SK-N-SH (cell line): ENCODE measurements at regions not wholly inside any gene's neighbourhood (a gene's known extent, or its start where the extent isn't known, plus 50 kb on each side); places are given as distances from the start of the nearest gene placed in this dataset.

ENCODE experiments used
- CTCF ChIA-PET: fragments of 300-600, 350-600 bp; formaldehyde crosslinking; extraction: SDS; loops from one replicate; lab custom pipeline; 2021; lab: Yijun Ruan, JAX
- POLR2A ChIA-PET: fragments of 350-600 bp; sonication (Branson Sonifier 250); formaldehyde crosslinking; extraction: SDS; loops from one replicate; lab custom pipeline; 2020; ENCODE audit warnings: antibody characterized with exemption, inconsistent platforms; lab: Yijun Ruan, JAX
- DNase-seq: peaks from one replicate; pipeline ENCODE4 v3.0.0; 2012
- H2AFZ ChIP-seq: fragments of 200-600 bp; sonication (generic); 2 replicates; pipeline ENCODE4 v1.8.1; 2016; ENCODE audit warnings: antibody characterized with exemption, mild to moderate bottlenecking, low read depth
- H3F3A ChIP-seq: fragments of 200-600 bp; sonication (generic); replicated peaks from 2 replicates; pipeline ENCODE3; 2016; ENCODE audit warnings: antibody characterized with exemption, mild to moderate bottlenecking; ENCODE audit not compliant: insufficient read depth
- H3K27ac ChIP-seq, 2 experiments: fragments of 200-500 bp in 1 of 2; fragments of 200-600 bp in 1 of 2; sonication (Bioruptor generic) in 1 of 2; sonication (generic), shearing (Covaris generic) in 1 of 2; 2 replicates each; pipeline versions ENCODE4 v1.5.1 to v1.6.1; 2014 to 2016; ENCODE audit warnings: low read depth in 2 of 2, inconsistent platforms in 1 of 2, low read length in 1 of 2, mild to moderate bottlenecking in 1 of 2, mixed read lengths in 1 of 2
- H3K27me3 ChIP-seq: fragments of 200-600 bp; sonication (generic), shearing (Covaris generic); 2 replicates; pipeline ENCODE4 v1.6.1; 2016; ENCODE audit warnings: mixed run types; ENCODE audit not compliant: insufficient read depth
- H3K36me3 ChIP-seq, 2 experiments: fragments of 200-500 bp in 1 of 2; fragments of 200-600 bp in 1 of 2; sonication (Bioruptor generic) in 1 of 2; sonication (generic) in 1 of 2; replicated peaks in 1 of 2; 2 replicates each; pipeline versions ENCODE3 to v1.5.1; 2014 to 2016; ENCODE audit warnings: low read length in 1 of 2, mild to moderate bottlenecking in 1 of 2; ENCODE audit not compliant: insufficient read depth in 2 of 2, control insufficient read depth in 1 of 2
- H3K4me1 ChIP-seq, 2 experiments: fragments of 200-500 bp in 1 of 2; fragments of 200-600 bp in 1 of 2; sonication (Bioruptor generic) in 1 of 2; sonication (generic), shearing (Covaris generic) in 1 of 2; 2 replicates each; pipeline versions ENCODE4 v1.5.1 to v1.6.1; 2014 to 2016; ENCODE audit warnings: low read depth in 1 of 2, low read length in 1 of 2, mixed run types in 1 of 2; ENCODE audit not compliant: insufficient read depth in 2 of 2, control insufficient read depth in 1 of 2
- H3K4me2 ChIP-seq: fragments of 200-600 bp; sonication (generic), shearing (Covaris generic); 2 replicates; pipeline ENCODE4 v1.6.1; 2017; ENCODE audit warnings: mixed run types
- H3K4me3 ChIP-seq, 2 experiments: fragments of 200-500 bp in 1 of 2; fragments of 200-600 bp in 1 of 2; sonication (Bioruptor generic) in 1 of 2; sonication (generic), shearing (Covaris generic) in 1 of 2; 2 replicates each; pipeline versions ENCODE4 v1.5.1 to v1.8.1; 2014 to 2016; ENCODE audit warnings: low read depth in 2 of 2, inconsistent platforms in 1 of 2, low read length in 1 of 2, mild to moderate bottlenecking in 1 of 2, mixed read lengths in 1 of 2, moderate library complexity in 1 of 2
- H3K79me2 ChIP-seq: fragments of 200-600 bp; sonication (generic); 2 replicates; pipeline ENCODE4 v1.8.1; 2017; ENCODE audit warnings: mild to moderate bottlenecking; ENCODE audit not compliant: insufficient read depth
- H3K9ac ChIP-seq: fragments of 200-600 bp; sonication (generic); 2 replicates; pipeline ENCODE4 v1.6.1; 2017; ENCODE audit warnings: mixed run types
- H3K9me2 ChIP-seq: fragments of 200-600 bp; sonication (generic); 2 replicates; pipeline ENCODE4 v1.6.1; 2017; ENCODE audit warnings: mixed run types
- H3K9me3 ChIP-seq: fragments of 200-600 bp; sonication (generic); 2 replicates; pipeline ENCODE4 v1.6.1; 2017; ENCODE audit warnings: mixed run types, mild to moderate bottlenecking, moderate library complexity
- H4K20me1 ChIP-seq: fragments of 200-600 bp; sonication (generic); 2 replicates; pipeline ENCODE4 v1.6.1; 2017; ENCODE audit warnings: mild to moderate bottlenecking, mixed run types; ENCODE audit not compliant: insufficient read depth
- EZH2phosphoT487 ChIP-seq: fragments of 200-600 bp; sonication (generic); IDR thresholded peaks from 2 replicates; pipeline ENCODE4 v1.6.1; 2017; ENCODE audit warnings: low read depth, mixed run types, mild to moderate bottlenecking, antibody characterized with exemption, moderate library complexity, borderline replicate concordance
- FOSL2 ChIP-seq: IDR thresholded peaks from 2 replicates; pipeline ENCODE4 v1.4.0; 2012; ENCODE audit warnings: low read depth, mild to moderate bottlenecking, moderate library complexity, borderline replicate concordance
- GATA2 ChIP-seq: sonication (generic); formaldehyde crosslinking; IDR thresholded peaks from 2 replicates; pipeline ENCODE4 v1.5.0; 2020; ENCODE audit warnings: mild to moderate bottlenecking, missing genetic modification reagents
- MAX ChIP-seq: IDR thresholded peaks from 2 replicates; pipeline ENCODE4 v1.4.0; 2012; ENCODE audit warnings: low read depth
- PBX3 ChIP-seq: IDR thresholded peaks from 2 replicates; pipeline ENCODE4; 2012
- POLR2AphosphoS5 ChIP-seq: IDR thresholded peaks from 2 replicates; pipeline ENCODE4 v1.6.1; 2012; ENCODE audit warnings: low read depth, low read length
- RAD21 ChIP-seq: IDR thresholded peaks from 2 replicates; pipeline ENCODE4 v1.6.1; 2012; ENCODE audit warnings: mild to moderate bottlenecking, low read length
- RXRA ChIP-seq: IDR thresholded peaks from 2 replicates; pipeline ENCODE4 v1.4.0; 2012; ENCODE audit warnings: low read depth, mild to moderate bottlenecking, borderline replicate concordance
- SMC3 ChIP-seq: IDR thresholded peaks from 2 replicates; pipeline ENCODE4 v1.6.1; 2012; ENCODE audit warnings: low read depth, low read length, improper control_type of control experiment
- TCF12 ChIP-seq: IDR thresholded peaks from 2 replicates; pipeline ENCODE4 v1.4.0; 2012
- USF1 ChIP-seq: IDR thresholded peaks from 2 replicates; pipeline ENCODE4 v1.4.0; 2012; ENCODE audit warnings: low read depth, borderline replicate concordance
- USF2 ChIP-seq: fragments of 150-350 bp; IDR thresholded peaks from 2 replicates; pipeline ENCODE4 v1.6.1; 2017; ENCODE audit warnings: antibody characterized with exemption, low read length, low read depth, borderline replicate concordance
- WGBS: methylation state at CpG from one replicate; pipeline ENCODE4 v1.1.6; 2017; ENCODE audit warnings: low lambda C conversion rate; 5-methylcytosine and 5-hydroxymethylcytosine counted together

- TF ChIP-seq USF2 (no peak), USF1 (no peak), RXRA (no peak), PBX3 (no peak), SMC3 (no peak), POLR2AphosphoS5 (no peak)
Observed at GRCh38 chr10:88119160-88119559, 255.7 kb downstream of the PTEN start (continued).

GRCh38 chr10:88120075-88120474, 256.6 kb downstream of the PTEN start:
- CTCF ChIA-PET = no interaction called here
- 85% methylated on average over 8 of the region's 8 CpGs for WGBS

GRCh38 chr10:88120599-88121333, 257.3 kb downstream of the PTEN start:
- H3F3A ChIP-seq = no peaks in the 10 kb centered on the region
- H3K36me3 ChIP-seq = no peaks in the 10 kb centered on the region
- H3K4me3 ChIP-seq = no peak overlapping the region
- H3K79me2 ChIP-seq = no peaks in the 10 kb centered on the region
- H3K9me3 ChIP-seq = no peaks in the 10 kb centered on the region
- no peaks in the 10 kb centered on the region for H3K9me2 ChIP-seq
- no peak overlapping the region for H3K27ac ChIP-seq
- DNase-seq = no peak
- no peaks in the 10 kb centered on the region for H3K27me3 ChIP-seq
- H3K4me1 ChIP-seq = peaks cover 5 to 17% of the 10 kb centered on the region in 2 experiments; a peak in 3 of 4 replicates
- no peak overlapping the region for H3K9ac ChIP-seq
- H2AFZ ChIP-seq = no peak overlapping the region
- ChIA-PET POLR2A (no interaction called here), CTCF (interaction anchor here (0.9 kb wide), 1 partner anchor 198 kb away, joined by 4 read pairs; no protein-coding TSS in a partner anchor)
- no peak overlapping the region for H3K4me2 ChIP-seq
- TF ChIP-seq EZH2phosphoT487 = no peak
- no peak for TF ChIP-seq TCF12
- TF ChIP-seq GATA2 (CRISPR knock-in tag) = no peak
- no peak for TF ChIP-seq USF1
- TF ChIP-seq USF2 = no peak
- no peak for TF ChIP-seq RAD21
- no peak for TF ChIP-seq SMC3
- TF ChIP-seq FOSL2 = no peak
- no peak for TF ChIP-seq PBX3
- WGBS = 96% methylated on average over 5 of the region's 5 CpGs
- H4K20me1 ChIP-seq = no peaks in the 10 kb centered on the region

More at GRCh38 chr10:88120075-88120474, 256.6 kb downstream of the PTEN start:
- H3K79me2 ChIP-seq = no peaks in the 10 kb centered on the region
- no peaks in the 10 kb centered on the region for H3K36me3 ChIP-seq
- no peak overlapping the region for H3K9ac ChIP-seq
- POLR2A ChIA-PET = no interaction called here
- no peak for TF ChIP-seq MAX
- no peaks in the 10 kb centered on the region for H4K20me1 ChIP-seq
- H3K9me3 ChIP-seq = no peaks in the 10 kb centered on the region
- peaks cover 4% of the 10 kb centered on the region for H3F3A ChIP-seq
- no peaks in the 10 kb centered on the region for H3K27me3 ChIP-seq
- H2AFZ ChIP-seq = no peak overlapping the region
- peaks cover 10 to 18% of the 10 kb centered on the region in 2 experiments; a peak in 3 of 4 replicates for H3K4me1 ChIP-seq
- H3K4me2 ChIP-seq = no peak overlapping the region
- H3K9me2 ChIP-seq = no peaks in the 10 kb centered on the region
- no peak for DNase-seq
- no peak overlapping the region for H3K4me3 ChIP-seq
- no peak overlapping the region for H3K27ac ChIP-seq
